ENCODE measurements at regions not wholly inside any gene's neighbourhood (a gene's known extent, or its start where the extent isn't known, plus 50 kb on each side); places are given as distances from the start of the nearest gene placed in this dataset.
"Not testable (repeated sequence)": the region's sequence is repeated elsewhere in the genome, so short reads cannot be mapped to it uniquely, and the experiment has no call there.

DNA sequence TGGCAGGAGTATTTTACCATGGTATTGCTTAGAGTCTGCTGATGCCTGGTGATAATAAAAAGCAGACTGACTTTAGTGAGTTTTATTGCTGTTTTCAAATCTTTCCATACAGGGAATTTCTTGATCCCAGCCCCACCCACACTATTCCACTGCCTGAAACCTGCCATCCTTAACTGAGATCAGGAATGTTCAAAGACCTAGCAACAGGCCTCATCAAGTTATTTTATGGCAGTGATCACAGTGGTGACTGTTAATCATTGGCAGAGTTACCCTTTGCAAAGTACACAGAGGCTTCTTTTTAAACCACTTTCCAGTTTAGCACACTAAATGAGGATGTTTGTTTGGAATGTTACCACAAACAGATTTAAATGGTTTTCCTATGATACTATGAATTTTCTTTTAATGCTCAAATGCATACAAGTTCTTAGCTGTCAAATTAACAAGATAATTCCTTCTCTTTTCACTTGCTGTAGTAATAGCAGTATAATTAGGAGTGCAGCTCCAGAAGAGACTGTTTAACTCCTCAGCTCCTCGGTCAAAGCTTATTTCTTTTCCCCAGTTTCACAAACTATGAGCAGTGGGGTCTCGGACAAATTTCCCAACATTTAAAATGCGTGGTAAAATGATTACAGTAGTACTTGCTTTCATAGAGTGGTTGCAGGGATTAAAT is 69.9 kb upstream of the USP25 start:
- TF ChIP-seq, protein P1, sequence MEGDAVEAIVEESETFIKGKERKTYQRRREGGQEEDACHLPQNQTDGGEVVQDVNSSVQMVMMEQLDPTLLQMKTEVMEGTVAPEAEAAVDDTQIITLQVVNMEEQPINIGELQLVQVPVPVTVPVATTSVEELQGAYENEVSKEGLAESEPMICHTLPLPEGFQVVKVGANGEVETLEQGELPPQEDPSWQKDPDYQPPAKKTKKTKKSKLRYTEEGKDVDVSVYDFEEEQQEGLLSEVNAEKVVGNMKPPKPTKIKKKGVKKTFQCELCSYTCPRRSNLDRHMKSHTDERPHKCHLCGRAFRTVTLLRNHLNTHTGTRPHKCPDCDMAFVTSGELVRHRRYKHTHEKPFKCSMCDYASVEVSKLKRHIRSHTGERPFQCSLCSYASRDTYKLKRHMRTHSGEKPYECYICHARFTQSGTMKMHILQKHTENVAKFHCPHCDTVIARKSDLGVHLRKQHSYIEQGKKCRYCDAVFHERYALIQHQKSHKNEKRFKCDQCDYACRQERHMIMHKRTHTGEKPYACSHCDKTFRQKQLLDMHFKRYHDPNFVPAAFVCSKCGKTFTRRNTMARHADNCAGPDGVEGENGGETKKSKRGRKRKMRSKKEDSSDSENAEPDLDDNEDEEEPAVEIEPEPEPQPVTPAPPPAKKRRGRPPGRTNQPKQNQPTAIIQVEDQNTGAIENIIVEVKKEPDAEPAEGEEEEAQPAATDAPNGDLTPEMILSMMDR (IDR thresholded peaks at IDR 0.05; ENCODE audit: insufficient read depth, missing control alignments), result no peak
- DNase-seq (ENCODE audit: insufficient read length, low spot score), result no peak
- FAIRE-seq, result no peak

DNA sequence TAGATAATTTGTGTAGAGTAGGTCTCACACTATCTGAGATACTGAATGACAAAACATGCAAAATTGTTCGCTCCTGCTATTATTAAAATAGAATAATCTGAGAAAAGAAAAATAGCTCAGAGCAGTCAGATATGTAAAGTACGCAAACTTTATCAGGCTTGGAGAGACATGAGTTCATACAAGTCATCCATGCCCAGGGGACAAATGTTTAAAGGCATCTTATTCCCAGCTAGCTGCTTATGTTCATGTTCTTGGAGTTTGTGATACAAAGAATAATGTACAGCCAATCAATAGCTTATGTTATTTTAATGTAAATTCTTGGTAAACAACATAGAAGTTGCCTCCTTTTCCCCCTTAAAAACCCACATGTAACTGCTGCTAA is 69.4 kb upstream of the USP25 start:
- TF ChIP-seq, protein P1 (IDR thresholded peaks at IDR 0.05; ENCODE audit: insufficient read depth, missing control alignments), result no peak
- no peak for FAIRE-seq
- DNase-seq (ENCODE audit: insufficient read length, low spot score), result no peak

DNA sequence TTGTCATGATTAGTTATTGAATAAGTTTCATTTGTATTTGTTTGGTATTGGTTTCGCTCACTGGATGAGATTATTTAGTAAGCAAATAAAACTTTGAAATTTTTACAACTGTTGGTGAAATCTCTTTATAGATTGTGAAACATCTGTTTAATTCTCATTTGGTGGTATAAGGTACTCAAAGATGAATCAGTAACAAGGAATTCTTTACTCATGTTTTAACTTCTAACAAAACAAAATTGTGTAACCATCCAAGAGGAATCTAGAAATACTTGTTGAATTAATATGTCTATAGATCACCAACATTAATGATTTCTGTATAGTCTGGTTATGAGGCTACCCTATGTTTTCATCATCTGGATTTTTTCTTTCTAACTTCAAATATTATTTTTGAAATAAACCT is 62.8 kb upstream of the USP25 start:
- TF ChIP-seq, protein P1 (IDR thresholded peaks at IDR 0.05; ENCODE audit: insufficient read depth, missing control alignments), result no peak
- FAIRE-seq (no peak), DNase-seq (ENCODE audit: insufficient read length, low spot score) (no peak)

DNA sequence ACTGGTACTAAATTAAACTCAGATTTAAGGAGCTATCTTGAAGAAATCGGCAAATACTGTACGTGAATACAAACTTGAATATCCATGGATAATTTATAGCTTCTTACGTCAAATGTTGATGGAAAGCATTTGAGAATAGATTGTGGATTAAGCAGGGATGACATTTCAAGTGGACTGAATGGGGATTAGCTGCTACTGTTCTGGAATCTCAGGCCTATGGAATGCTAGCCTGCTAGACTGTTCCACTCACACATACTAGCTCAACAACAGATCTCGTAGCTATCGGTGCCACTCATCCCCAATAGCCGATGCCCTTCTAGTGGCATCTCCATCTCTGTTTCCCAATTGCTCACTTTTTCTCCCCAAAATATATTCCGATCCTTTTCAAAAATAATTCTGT is 62.0 kb upstream of the USP25 start:
- FAIRE-seq (no peak), DNase-seq (ENCODE audit: insufficient read length, low spot score) (no peak)
- TF ChIP-seq, protein P1 (IDR thresholded peaks at IDR 0.05; ENCODE audit: insufficient read depth, missing control alignments), result no peak

- no peak for DNase-seq (ENCODE audit: insufficient read length, low spot score)
- no peak for FAIRE-seq
- TF ChIP-seq, protein P1 (IDR thresholded peaks at IDR 0.05; ENCODE audit: insufficient read depth, missing control alignments), result no peak
These were observed 60.5 kb upstream of the USP25 start for GRCh38 chr21:15669247-15669646.

GRCh38 chr21:15671188-15671587 is 58.6 kb upstream of the USP25 start:
- FAIRE-seq (no peak), DNase-seq (ENCODE audit: insufficient read length, low spot score) (no peak)
- TF ChIP-seq, protein P1 (IDR thresholded peaks at IDR 0.05; ENCODE audit: insufficient read depth, missing control alignments), result no peak

- FAIRE-seq; DNase-seq (ENCODE audit: insufficient read length, low spot score): not testable (repeated sequence)
These were observed 57.2 kb upstream of the USP25 start for GRCh38 chr21:15672578-15672977.

GRCh38 chr21:15676935-15677334 is 52.8 kb upstream of the USP25 start:
- DNase-seq (ENCODE audit: insufficient read length, low spot score), result no peak
- TF ChIP-seq, protein P1 (IDR thresholded peaks at IDR 0.05; ENCODE audit: insufficient read depth, missing control alignments), result no peak
- no peak for FAIRE-seq

Data from D721Med (cell line).